ENCODE measurements at regions not wholly inside any gene's neighbourhood (a gene's known extent, or its start where the extent isn't known, plus 50 kb on each side); places are given as distances from the start of the nearest gene placed in this dataset.

- no peak for TF ChIP-seq CTCF (IDR thresholded peaks at IDR 0.05)
- TF ChIP-seq POLR2A (IDR thresholded peaks at IDR 0.05), result no peak
- intact Hi-C loops (cut with DNase I), result no loop called here
- H3K27me3 ChIP-seq, result no peaks in the 10 kb centered on the region
- no peak overlapping the region for H3K4me3 ChIP-seq
- 41 to 57% (median 52%) methylated on average over 2 of the region's 2 CpGs for WGBS, 4 donors
- no peaks in the 10 kb centered on the region for H3K9me3 ChIP-seq (replicated peaks in 1 of 3)
- no peak overlapping the region for H3K27ac ChIP-seq
- DNase-seq, result no peak
- H3K36me3 ChIP-seq (replicated peaks in 1 of 2), result no peaks in the 10 kb centered on the region
- no peaks in the 10 kb centered on the region for H3K4me1 ChIP-seq (replicated peaks in 1 of 2)
Measured at GRCh38 chr9:119859128-119859527, 489.9 kb upstream of the BRINP1 start.

GRCh38 chr9:119853126-119853525 lies 483.9 kb upstream of the BRINP1 start:
- intact Hi-C loops (cut with DNase I), result no loop called here
- H3K9me3 ChIP-seq (replicated peaks in 1 of 3), result no peaks in the 10 kb centered on the region
- H3K36me3 ChIP-seq (replicated peaks in 1 of 2), result no peaks in the 10 kb centered on the region
- no peaks in the 10 kb centered on the region for H3K4me1 ChIP-seq (replicated peaks in 1 of 2)
- no peaks in the 10 kb centered on the region for H3K27me3 ChIP-seq
- no peak overlapping the region for H3K27ac ChIP-seq
- H3K4me3 ChIP-seq, result no peak overlapping the region
- DNase-seq, result no peak
- TF ChIP-seq CTCF (IDR thresholded peaks at IDR 0.05) (no peak), POLR2A (IDR thresholded peaks at IDR 0.05) (no peak)

- no peak for DNase-seq
- Histone ChIP-seq H3K27me3 (no peaks in the 10 kb centered on the region), H3K4me3 (no peak overlapping the region), H3K9me3 (replicated peaks in 1 of 3) (no peaks in the 10 kb centered on the region), H3K27ac (no peak overlapping the region), H3K4me1 (replicated peaks in 1 of 2) (no peaks in the 10 kb centered on the region), H3K36me3 (replicated peaks in 1 of 2) (no peaks in the 10 kb centered on the region)
- intact Hi-C loops (cut with DNase I), result no loop called here
- TF ChIP-seq CTCF (IDR thresholded peaks at IDR 0.05) (no peak), POLR2A (IDR thresholded peaks at IDR 0.05) (no peak)
- WGBS, 4 donors, result 36 to 46% (median 42%) methylated on average over 7 of the region's 7 CpGs
Measured at GRCh38 chr9:119852390-119852789, 483.2 kb upstream of the BRINP1 start.

- no peaks in the 10 kb centered on the region for H3K36me3 ChIP-seq (replicated peaks in 1 of 2)
- H3K4me1 ChIP-seq (replicated peaks in 1 of 2), result no peaks in the 10 kb centered on the region
- no peak overlapping the region for H3K4me3 ChIP-seq
- 69 to 80% (median 77%) methylated on average over 3 of the region's 3 CpGs for WGBS, 4 donors
- H3K27me3 ChIP-seq, result no peaks in the 10 kb centered on the region
- H3K27ac ChIP-seq, result no peak overlapping the region
- intact Hi-C loops (cut with DNase I), result no loop called here
- no peak for TF ChIP-seq CTCF (IDR thresholded peaks at IDR 0.05)
- TF ChIP-seq POLR2A (IDR thresholded peaks at IDR 0.05), result no peak
- no peak for DNase-seq
- H3K9me3 ChIP-seq (replicated peaks in 1 of 3), result no peaks in the 10 kb centered on the region
Measured at GRCh38 chr9:119844431-119844830, 475.2 kb upstream of the BRINP1 start.
